Hepatocyte (in vitro differentiated cells): ENCODE measurements at regions not wholly inside any gene's neighbourhood (a gene's known extent, or its start where the extent isn't known, plus 50 kb on each side); places are given as distances from the start of the nearest gene placed in this dataset.
"Not testable (repeated sequence)": the region's sequence is repeated elsewhere in the genome, so short reads cannot be mapped to it uniquely, and the experiment has no call there.

Source experiments
- DNase-seq: peaks from one replicate; pipeline ENCODE4 v3.0.0-alpha.2; 2016; ENCODE audit warnings: low spot score
- H2AFZ ChIP-seq: fragments of 200-600 bp; sonication (generic); 2 replicates; pipeline ENCODE4 v1.6.0; 2016; ENCODE audit warnings: antibody characterized with exemption, mild to moderate bottlenecking
- H3K27ac ChIP-seq: fragments of 200-600 bp; sonication (generic); 2 replicates; pipeline ENCODE4 v1.5.1; 2016; ENCODE audit warnings: mild to moderate bottlenecking
- H3K27me3 ChIP-seq: fragments of 200-600 bp; sonication (generic); 2 replicates; pipeline ENCODE4 v1.6.1; 2016
- H3K36me3 ChIP-seq: fragments of 200-600 bp; sonication (generic); replicated peaks from 2 replicates; pipeline ENCODE4 v1.5.1; 2016; ENCODE audit warnings: low read depth; ENCODE audit not compliant: insufficient read depth
- H3K4me1 ChIP-seq: fragments of 200-600 bp; sonication (generic); 2 replicates; pipeline ENCODE4 v1.5.1; 2016; ENCODE audit warnings: mild to moderate bottlenecking, moderate library complexity; ENCODE audit not compliant: insufficient read depth
- H3K4me2 ChIP-seq: fragments of 200-600 bp; sonication (generic); 2 replicates; pipeline ENCODE4 v1.6.0; 2016
- H3K4me3 ChIP-seq: fragments of 200-600 bp; sonication (generic); 2 replicates; pipeline ENCODE4 v1.5.1; 2016; ENCODE audit warnings: mild to moderate bottlenecking
- H3K79me2 ChIP-seq: fragments of 200-600 bp; sonication (generic); 2 replicates; pipeline ENCODE4 v1.6.0; 2017; ENCODE audit warnings: mild to moderate bottlenecking
- H3K9me2 ChIP-seq: fragments of 200-600 bp; sonication (generic); replicated peaks from 2 replicates; pipeline ENCODE4 v1.6.0; 2017; ENCODE audit warnings: mild to moderate bottlenecking; ENCODE audit not compliant: insufficient read depth
- H3K9me3 ChIP-seq: fragments of 200-600 bp; sonication (generic); 2 replicates; pipeline ENCODE4 v1.5.1; 2016; ENCODE audit warnings: low read depth, mild to moderate bottlenecking
- H4K20me1 ChIP-seq: fragments of 200-600 bp; sonication (generic); 2 replicates; pipeline ENCODE4 v1.6.0; 2016; ENCODE audit warnings: mild to moderate bottlenecking; ENCODE audit not compliant: insufficient read depth, poor library complexity, severe bottlenecking
- EZH2 ChIP-seq: fragments of 200-600 bp; sonication (generic); IDR thresholded peaks from 2 replicates; pipeline ENCODE4 v1.6.1; 2016; ENCODE audit warnings: antibody characterized with exemption, mild to moderate bottlenecking, borderline replicate concordance
- EZH2phosphoT487 ChIP-seq: fragments of 200-600 bp; sonication (generic); IDR thresholded peaks from one replicate; pipeline ENCODE4 v1.6.1; 2018; ENCODE audit warnings: antibody characterized with exemption, mild to moderate bottlenecking, low read depth, moderate library complexity; ENCODE audit not compliant: unreplicated experiment, severe bottlenecking
- WGBS: methylation state at CpG from one replicate; pipeline ENCODE4 v1.1.6; 2016; ENCODE audit warnings: low lambda C conversion rate; ENCODE audit errors: missing lambda C conversion rate; 5-methylcytosine and 5-hydroxymethylcytosine counted together
- TF ChIP-seq, protein P1 (sequence below): fragments of 200-600 bp; sonication (generic); IDR thresholded peaks from 2 replicates; pipeline ENCODE4 v1.5.1; 2016; ENCODE audit warnings: antibody characterized with exemption, mild to moderate bottlenecking; ENCODE audit not compliant: poor library complexity

DNA sequence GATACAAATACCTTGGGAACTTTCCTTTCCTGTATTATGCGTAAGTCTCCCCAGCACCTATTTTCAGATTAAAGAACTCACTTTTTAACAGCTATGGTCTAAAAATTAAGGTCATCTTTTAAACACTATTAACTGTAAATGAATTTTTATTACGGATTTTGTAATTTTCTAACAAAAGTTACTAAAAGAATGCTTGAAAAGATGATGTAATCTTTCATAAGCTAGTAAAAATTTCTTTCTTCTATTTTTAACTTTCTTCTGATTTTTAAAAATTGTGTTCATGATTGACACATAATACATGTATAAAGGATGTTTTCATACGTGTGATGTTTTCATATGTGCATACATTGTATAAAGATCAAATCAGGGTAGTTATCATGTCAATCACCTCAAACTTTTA is 291.2 kb upstream of the MBL2 start:
- Histone ChIP-seq H3K27me3 (no peaks in the 10 kb centered on the region), H3K4me1 (no peaks in the 10 kb centered on the region), H3K4me3 (no peak overlapping the region), H3K9me3 (no peaks in the 10 kb centered on the region), H4K20me1 (no peaks in the 10 kb centered on the region), H3K79me2 (no peaks in the 10 kb centered on the region), H3K36me3 (no peaks in the 10 kb centered on the region), H3K9me2 (no peaks in the 10 kb centered on the region), H2AFZ (no peak overlapping the region), H3K27ac (no peak overlapping the region), H3K4me2 (no peak overlapping the region)
- TF ChIP-seq, protein P1, sequence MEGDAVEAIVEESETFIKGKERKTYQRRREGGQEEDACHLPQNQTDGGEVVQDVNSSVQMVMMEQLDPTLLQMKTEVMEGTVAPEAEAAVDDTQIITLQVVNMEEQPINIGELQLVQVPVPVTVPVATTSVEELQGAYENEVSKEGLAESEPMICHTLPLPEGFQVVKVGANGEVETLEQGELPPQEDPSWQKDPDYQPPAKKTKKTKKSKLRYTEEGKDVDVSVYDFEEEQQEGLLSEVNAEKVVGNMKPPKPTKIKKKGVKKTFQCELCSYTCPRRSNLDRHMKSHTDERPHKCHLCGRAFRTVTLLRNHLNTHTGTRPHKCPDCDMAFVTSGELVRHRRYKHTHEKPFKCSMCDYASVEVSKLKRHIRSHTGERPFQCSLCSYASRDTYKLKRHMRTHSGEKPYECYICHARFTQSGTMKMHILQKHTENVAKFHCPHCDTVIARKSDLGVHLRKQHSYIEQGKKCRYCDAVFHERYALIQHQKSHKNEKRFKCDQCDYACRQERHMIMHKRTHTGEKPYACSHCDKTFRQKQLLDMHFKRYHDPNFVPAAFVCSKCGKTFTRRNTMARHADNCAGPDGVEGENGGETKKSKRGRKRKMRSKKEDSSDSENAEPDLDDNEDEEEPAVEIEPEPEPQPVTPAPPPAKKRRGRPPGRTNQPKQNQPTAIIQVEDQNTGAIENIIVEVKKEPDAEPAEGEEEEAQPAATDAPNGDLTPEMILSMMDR = no peak
- TF ChIP-seq EZH2phosphoT487 (no peak), EZH2 (no peak)
- WGBS = 96% methylated on average over 3 of the region's 3 CpGs
- DNase-seq = no peak

DNA sequence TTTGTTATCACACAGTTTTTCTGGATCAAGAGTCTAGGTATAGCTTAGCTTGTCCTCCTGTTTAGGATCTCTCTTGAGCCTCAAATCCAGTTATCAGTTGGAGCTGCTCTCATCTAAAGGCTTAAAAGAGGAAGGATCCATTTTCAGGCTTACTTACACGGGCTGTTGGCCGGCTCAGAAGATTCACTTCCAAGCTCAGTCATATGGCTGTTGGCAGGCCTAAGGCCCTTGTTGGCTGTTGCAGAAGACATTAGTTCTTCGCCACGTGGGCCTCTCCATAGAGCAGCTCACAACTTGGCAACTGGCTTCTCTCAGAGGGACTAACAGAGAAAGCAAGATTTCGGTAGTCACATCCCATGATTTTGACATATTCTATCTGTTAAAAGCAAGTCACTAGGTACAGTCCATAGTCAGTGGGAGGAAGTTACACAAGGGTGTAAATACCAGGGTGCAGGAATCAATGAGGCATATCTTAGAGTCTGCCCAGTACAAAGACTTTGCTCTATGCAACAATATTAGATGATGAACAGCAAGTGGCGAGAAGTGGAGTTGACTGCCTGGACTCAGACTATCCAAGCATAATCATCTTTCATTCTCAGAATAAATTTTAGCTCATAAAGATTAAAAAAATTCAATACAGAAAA is 280.1 kb upstream of the MBL2 start:
- Histone ChIP-seq H3K27ac (no peak overlapping the region), H3K4me2 (no peak overlapping the region), H3K27me3 (no peaks in the 10 kb centered on the region), H3K79me2 (no peaks in the 10 kb centered on the region), H2AFZ (no peak overlapping the region), H3K36me3 (no peaks in the 10 kb centered on the region), H4K20me1 (no peaks in the 10 kb centered on the region), H3K4me3 (no peak overlapping the region), H3K4me1 (no peaks in the 10 kb centered on the region), H3K9me2 (no peaks in the 10 kb centered on the region), H3K9me3 (no peaks in the 10 kb centered on the region)
- no peak for TF ChIP-seq EZH2phosphoT487
- TF ChIP-seq, protein P1 = no peak
- no peak for TF ChIP-seq EZH2
- 70% methylated on average over 6 of the region's 6 CpGs for WGBS
- no peak for DNase-seq

DNA sequence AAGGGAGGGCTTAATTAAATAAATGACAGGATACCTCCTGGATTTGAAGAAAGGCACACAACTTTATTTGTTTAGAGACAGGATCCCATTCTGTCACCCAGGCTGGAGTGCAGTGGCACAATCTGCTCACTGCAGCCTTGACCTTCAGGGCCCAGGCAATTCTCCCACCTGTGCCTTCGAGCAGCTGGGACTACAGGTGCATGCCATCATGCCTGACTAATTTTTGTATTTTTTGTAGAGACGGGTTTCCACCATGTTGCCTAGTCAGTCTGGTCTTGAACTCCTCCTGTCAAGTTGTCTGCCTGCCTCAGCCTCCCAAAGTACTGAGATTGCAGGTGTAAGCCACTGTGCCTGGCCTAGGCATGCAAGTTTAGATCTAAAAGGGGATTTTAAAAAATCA is 272.7 kb upstream of the MBL2 start:
- no peak overlapping the region for H3K27ac ChIP-seq
- no peak for TF ChIP-seq EZH2
- TF ChIP-seq EZH2phosphoT487 = no peak
- TF ChIP-seq, protein P1 = no peak
- no peak overlapping the region for H3K4me2 ChIP-seq
- H3K9me3 ChIP-seq = no peaks in the 10 kb centered on the region
- WGBS = 77% methylated on average over 2 of the region's 2 CpGs
- H2AFZ ChIP-seq = no peak overlapping the region
- no peaks in the 10 kb centered on the region for H3K9me2 ChIP-seq
- no peak overlapping the region for H3K4me3 ChIP-seq
- H3K79me2 ChIP-seq = no peaks in the 10 kb centered on the region
- no peaks in the 10 kb centered on the region for H3K4me1 ChIP-seq
- no peaks in the 10 kb centered on the region for H4K20me1 ChIP-seq
- H3K36me3 ChIP-seq = no peaks in the 10 kb centered on the region
- DNase-seq = no peak
- no peaks in the 10 kb centered on the region for H3K27me3 ChIP-seq

DNA sequence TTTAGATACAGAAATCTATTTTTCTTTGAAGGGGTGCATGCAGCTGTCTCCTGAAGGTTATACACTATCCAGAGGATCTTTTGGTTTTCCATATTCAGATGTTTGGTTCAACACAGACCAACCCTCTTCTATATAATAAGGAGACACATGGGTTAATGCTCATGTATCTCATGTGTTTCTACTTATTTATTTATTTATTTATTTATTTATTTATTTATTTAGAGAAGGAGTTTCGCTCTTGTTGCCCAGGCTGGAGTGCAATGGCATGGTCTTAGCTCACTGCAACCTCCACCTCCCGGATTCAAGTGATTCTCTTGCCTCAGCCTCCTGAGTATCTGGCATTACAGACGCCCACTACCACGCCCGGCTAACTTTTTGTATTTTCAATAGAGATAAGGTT is 263.2 kb upstream of the MBL2 start:
- not testable (repeated sequence) for H3K9me3 ChIP-seq, H2AFZ ChIP-seq, H3K79me2 ChIP-seq, H3K4me1 ChIP-seq, H3K4me2 ChIP-seq, DNase-seq, H4K20me1 ChIP-seq, H3K27me3 ChIP-seq, H3K36me3 ChIP-seq, H3K4me3 ChIP-seq, H3K9me2 ChIP-seq, H3K27ac ChIP-seq
- WGBS = 92% methylated on average over 5 of the region's 5 CpGs
